Kidney glomerular epithelial cell (primary cell): ENCODE measurements at regions not wholly inside any gene's neighbourhood (a gene's known extent, or its start where the extent isn't known, plus 50 kb on each side); places are given as distances from the start of the nearest gene placed in this dataset.

Experiments used
- DNase-seq: peaks from one replicate; lab custom pipeline; 2025; lab: John Stamatoyannopoulos, UW

DNA sequence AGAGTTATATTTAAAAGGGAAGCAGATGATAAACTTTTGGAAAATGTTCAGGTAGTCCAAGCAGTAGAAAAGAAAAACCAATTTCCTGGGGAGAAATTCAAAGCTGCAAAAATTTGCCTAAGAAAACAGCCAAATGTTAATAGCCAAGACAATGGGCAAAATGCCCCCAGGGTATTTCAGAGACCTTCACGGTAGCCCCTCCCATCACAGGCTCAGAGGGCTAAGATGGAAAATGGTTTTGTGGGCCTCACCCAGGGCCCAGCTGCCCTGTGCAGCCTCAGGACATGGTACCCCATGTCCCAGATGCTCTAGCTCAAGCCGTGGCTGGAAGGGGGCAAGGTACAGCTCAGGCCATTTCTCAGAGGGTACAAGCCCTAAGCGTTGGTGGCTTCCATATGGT is 391.0 kb downstream of the ZIC4 start:
- no peak for DNase-seq

DNA sequence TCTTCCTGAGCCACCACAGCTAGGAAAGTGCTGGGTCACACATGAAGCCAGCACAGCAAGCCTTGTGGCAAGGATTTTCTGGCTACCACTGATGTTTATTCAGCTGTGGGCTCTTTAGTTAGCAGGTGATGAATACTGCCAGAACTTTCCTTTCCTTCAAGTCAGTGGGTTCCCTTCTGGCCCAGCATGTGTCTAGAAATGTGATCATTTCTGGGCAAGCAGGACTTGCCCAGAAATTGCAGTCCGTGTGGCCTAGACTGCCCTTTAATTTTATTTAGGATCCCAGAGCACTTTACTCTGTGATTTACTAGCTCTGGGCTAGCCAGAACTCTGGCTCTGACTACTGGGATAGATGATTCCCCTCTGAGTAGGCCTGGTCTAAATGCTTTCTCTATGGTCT is 397.5 kb downstream of the ZIC4 start:
- no peak for DNase-seq

DNA sequence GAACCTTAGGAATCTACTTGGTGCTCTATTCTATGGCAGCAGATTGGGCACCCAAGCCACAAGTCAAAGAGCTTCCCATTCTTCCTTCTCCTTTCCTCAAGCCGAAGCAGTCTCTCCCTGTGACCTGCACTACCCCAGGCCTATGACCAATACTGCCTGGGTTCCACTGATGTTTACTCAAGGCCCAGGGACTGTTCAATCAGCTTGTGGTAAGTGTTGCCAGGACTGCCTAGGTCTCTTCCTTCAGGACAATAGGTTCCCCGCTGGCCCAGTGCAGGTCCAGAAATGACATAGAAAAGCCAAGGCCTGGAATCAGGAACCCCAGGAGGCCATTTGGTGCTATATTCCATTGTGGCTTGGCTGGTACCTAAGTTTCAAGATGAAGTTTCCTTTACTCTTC is 397.9 kb downstream of the ZIC4 start:
- no peak for DNase-seq

DNA sequence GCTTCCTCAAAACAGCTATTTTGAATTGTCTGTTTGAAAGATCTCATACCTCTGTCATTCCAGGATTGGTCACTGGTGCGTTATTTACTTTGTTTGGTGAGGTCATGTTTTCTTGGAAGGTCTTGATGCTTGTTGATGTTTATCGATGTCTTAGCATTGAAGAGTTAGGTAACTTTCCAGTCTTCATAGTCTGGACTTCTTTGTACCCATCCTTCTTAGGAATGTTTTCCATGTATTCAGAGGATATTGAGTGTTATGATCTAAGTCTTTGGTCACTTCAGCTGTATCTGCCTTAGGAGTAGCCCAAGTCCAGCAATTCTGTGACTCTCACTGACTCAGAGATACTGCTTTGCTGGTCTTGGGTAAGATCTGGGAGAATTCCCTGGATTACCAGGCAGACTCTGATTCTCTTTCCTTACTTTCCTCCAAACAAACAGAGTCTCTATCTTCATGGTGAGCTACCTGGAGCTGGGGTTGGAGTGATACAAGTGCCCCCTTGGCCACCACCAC is 398.6 kb downstream of the ZIC4 start:
- no peak for DNase-seq

DNA sequence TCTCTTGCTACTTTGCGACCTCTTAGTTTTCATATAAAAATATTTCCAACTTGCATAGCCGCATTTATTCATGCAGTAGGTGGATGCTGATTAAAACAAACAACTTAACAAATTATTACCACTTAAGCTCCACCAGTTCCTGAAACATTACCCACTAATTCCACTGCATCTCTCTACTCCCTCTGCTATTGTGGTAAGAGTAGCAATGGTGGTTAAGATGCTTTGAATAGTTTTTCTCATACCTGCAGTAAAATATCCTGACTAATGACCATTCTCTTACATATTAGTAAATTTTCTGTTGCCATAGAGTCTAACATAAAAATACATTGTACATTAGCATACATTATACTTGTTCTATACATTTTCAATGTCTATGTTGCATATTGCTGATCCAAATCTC is 397.6 kb upstream of the PLSCR5 start:
- no peak for DNase-seq

DNA sequence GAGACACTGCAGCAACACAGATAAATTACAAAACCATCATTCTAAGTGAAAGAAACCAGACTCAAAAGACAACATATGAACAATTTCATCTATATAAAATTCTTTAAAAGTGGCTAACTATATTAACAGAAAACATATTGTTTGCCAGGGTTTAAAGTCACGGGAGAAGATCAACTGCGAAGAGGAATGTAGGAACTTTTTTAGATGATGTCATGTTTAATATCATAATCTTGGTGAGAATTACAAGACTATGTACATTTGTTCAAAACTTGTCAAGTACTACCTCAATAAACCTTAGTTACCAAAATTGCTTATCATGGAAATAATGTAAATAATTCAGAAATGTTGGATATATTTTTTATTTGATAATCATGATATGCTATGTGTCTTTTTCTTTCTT is 395.1 kb upstream of the PLSCR5 start:
- DNase-seq, result no peak

DNA sequence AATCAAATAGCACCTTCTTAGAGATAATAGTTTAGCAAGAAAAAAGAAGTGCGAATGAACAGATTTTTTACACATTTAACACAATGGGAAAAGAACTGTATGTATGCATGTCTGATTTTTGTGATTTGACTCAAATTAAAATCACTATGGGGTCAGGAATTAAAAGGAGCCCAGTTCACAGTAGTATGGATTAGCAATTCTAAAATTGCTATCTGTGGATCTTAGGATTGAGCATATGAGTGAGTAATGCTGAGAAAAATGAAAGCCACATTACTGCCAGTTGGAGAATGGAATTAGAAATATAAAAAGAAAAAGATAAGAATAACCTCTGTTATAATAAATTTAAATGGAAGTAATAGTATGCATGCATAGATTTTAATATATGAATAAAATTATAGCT is 386.8 kb upstream of the PLSCR5 start:
- no peak for DNase-seq

DNA sequence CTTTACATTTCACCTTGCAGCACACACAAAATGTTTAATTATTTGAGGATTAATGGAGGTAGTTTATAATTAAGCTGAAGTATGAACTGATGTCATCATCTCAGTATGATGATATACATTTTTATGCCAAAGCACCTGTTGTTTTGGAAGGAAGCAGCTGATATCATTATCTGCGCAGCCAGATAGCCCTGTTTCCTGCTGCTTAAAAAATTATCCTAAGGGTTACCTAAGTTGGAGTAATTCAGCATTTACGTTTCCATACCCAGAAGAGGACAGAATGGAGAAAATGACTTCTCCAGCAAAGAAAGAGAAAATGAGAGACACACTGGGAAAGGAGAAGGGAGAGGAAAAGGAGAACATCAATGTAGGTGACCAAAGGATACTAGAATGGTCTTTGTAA is 370.3 kb upstream of the PLSCR5 start:
- no peak for DNase-seq

DNA sequence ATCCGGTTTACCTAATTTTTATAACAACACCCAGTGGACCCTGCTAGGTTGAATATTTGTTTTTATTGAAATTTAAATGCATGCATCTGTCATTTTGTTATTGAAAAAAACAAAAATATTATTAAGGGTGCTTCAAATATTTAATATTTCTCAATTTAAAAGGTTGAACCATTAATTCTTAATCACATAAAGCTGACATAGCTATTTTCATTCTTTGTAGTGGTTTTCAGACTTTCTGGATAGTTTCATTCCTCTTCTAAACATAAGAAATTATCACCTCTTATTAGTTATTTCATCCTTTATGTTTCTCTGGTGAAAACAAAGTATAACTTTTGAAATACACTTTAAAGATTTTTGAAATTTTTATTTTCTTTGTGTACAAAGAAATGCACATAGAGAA is 369.9 kb upstream of the PLSCR5 start:
- DNase-seq, result no peak

DNA sequence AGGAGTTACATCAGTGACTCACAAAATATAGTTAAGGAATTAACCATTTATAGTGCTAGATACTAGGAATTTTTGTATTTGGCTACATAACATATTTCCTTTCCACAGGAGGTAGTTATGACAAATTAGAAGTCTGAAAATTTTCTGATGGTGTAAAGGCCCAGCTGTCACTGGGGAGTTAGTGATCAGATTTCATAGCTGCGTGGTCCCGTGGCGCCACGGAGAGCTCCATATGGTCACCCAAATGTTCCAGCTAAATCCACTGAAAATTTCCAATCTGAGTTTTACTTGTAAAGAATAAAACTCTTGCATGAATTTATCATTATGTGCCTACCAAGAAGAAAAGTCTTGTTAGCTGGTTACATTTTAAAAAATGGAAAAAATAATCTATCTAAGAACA is 368.9 kb upstream of the PLSCR5 start:
- DNase-seq, result no peak

DNA sequence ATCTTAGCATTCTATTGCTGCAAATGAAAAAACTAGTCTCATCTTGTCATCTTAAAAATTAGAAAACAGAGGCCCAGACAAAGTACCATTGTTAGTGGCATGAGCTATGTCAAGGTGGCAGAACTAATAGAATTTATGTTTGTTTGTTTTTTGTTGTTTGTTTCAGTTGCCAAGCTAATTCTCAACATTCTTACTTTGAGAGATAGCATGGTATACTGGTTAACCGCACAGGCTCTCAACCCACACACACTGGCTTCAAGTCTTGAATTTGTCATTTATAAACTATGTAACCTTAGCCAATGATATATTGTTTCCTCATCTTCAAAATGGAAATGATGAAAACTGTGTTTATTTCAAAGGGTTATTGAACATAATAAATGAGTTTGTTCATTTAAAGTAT is 367.6 kb upstream of the PLSCR5 start:
- DNase-seq, result peak; percentile 15

DNA sequence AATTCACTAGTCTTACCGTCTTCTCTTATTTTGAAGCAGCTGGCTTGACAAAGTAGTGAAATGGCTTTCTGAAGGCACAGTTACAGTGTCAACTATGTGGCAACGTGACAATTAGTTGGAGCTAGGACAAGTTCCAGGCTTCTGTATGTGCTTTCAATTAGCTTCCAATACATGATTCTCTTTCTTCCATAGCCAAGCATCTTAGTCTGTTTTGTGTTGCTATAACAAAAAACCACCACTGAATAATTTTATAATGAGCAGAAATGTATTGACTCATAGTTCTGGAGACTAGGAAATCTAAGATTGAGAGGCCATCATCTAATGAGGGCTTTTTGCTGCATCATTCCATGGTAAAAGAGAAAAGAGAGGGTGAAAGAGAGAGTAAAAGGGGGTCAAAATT is 365.1 kb upstream of the PLSCR5 start:
- DNase-seq, result no peak

DNA sequence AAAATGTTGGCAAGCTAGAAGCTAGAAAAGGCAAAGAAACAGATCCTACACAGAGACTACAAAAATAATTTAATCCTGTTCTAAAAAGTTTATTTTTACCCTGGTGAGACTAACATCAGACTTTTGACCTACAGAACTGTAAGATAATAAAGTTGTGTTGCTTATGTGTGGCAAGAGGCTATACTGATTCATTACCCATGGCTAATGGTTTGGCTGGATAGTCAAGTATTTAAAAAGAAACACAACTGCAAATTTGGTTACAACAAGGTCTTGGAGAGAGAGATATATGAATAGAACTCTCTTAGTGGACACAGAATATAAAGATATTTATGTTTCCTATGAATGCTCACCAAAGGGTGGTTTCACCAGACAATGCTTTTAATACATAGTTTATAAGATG is 364.2 kb upstream of the PLSCR5 start:
- no peak for DNase-seq

DNA sequence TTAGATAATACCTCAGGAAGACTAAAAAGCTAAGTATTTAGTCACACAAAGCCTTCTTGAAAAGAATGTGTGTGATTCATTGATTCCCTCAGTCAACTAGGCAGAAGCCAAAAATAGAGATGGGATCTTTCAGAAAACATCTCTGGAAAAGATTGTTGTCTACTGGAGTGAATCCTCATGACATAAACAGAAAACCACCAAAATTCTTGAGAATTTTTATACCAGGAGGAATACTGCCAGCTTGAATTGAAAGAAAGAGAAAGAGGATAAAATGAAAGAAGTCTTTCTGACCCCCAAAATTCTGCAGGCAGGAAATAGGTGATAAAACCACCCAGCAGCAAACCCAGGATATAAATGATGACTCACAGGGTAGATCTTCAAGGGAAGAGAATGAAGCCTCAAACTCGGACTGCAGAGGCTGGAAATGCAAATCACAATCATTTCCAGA is 363.1 kb upstream of the PLSCR5 start:
- DNase-seq, result peak; percentile 92

DNA sequence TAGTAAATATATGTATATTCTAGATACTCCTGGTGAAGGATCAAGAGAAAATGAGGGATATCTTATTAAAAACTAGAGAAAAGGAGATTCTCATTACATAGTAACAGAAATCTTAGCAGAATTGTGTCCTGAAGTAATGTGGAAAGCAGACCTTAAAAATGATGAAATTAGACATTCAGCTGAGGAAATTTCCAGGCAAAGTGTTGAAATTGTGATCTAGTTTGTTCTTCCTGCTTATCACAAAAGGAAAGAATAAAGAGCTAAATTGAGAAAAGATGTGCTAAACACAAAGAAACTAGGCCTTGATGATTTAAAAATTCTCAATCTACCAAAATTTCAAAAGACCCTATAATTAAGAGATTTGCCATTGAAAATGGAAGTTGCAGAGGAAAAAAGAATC is 362.6 kb upstream of the PLSCR5 start:
- DNase-seq, result no peak

DNA sequence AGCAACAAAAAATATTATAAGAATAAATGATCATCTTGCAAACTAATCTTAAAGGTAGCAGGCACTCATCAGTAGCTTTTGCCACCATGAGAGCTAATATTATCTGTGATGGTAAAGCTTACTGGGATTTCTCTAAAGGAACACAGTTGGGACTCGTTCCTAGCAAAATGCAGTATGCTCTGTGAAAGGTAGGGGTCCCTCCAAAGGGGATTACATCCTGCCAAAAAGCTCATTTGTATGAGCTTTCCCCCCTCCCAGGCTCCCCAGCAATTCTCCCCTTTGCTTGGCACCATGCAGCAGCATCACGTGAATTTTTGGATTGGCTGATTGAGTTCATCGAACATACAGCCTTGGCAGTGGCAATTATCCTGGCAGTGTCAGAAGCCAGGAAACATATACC is 361.0 kb upstream of the PLSCR5 start:
- no peak for DNase-seq

DNA sequence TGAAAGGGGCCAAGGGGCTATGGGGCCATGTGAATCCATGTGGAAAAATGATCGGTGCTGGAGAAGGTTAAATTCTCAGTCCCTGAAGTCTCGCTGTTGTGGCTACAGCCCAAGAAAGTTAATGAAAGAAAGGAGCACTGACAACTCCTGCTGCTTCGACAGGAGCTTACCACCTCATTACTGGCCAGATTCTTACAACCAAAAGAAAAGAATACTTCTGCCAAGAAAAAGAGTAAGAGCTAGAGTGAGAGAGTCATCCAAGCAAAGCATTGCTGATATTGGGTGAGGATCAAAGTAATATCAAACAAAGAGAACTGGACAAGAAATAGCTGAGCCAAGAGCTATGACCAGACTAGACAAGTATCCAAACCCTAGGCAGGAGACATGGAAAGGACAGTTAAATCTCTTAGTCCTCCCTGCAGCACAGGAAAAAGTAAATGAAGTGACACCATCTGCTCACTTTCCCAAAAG is 348.4 kb upstream of the PLSCR5 start:
- peak; percentile 83 for DNase-seq

DNA sequence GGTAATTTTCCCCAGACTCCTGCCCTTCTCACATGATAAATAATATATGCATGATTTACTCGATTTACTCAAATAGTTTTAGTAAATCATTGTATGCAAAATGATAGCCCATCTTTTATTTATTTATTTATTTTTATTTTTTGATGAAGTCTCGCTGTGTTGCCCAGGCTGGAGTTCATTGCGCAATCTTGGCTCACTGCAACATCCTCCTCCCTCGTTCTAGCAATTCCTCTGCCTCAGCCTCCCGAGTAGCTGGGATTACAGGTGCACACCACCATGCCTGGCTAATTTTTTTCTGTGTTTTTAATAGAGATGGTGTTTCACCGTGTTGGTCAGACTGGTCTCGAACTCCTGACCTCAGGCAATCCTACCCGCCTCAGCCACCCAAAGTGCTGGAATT is 343.8 kb upstream of the PLSCR5 start:
- no peak for DNase-seq

DNA sequence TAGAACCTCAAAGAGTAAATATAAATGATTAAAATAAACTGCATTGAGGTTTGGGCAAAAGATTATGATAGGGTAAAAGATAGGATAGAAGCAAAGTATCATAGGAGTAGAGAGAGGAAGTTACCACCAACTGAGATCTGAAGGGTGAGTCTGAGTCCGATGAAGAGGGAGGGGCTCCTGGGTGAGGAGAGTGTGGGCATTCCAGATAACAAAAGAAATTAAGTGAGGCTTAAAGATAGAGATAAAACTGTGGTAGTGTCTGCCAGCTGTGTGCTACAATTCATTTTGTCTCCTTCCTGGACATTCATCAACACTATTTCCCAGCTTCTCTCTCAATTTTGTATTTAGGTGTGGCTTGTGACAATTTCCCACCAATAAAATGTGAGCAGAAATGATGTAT is 343.0 kb upstream of the PLSCR5 start:
- DNase-seq, result no peak

DNA sequence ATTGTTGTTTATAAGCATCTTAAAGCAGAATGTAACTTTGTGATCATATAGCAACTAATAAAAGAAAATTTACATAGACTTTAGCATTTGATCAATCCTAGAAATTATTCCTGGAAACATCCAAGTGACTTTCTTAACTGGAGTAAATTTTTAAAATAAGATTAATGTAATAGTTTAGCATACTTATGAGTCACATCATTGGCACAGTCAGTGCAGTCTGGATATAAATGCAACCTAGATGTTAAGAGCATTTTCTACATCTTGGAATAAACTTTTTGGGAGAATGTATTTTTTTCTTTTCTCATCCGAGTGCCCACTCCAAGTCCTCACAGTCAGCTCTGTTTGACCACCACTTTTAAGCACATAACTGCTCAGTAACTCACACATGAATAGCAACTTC is 324.6 kb upstream of the PLSCR5 start:
- no peak for DNase-seq

DNA sequence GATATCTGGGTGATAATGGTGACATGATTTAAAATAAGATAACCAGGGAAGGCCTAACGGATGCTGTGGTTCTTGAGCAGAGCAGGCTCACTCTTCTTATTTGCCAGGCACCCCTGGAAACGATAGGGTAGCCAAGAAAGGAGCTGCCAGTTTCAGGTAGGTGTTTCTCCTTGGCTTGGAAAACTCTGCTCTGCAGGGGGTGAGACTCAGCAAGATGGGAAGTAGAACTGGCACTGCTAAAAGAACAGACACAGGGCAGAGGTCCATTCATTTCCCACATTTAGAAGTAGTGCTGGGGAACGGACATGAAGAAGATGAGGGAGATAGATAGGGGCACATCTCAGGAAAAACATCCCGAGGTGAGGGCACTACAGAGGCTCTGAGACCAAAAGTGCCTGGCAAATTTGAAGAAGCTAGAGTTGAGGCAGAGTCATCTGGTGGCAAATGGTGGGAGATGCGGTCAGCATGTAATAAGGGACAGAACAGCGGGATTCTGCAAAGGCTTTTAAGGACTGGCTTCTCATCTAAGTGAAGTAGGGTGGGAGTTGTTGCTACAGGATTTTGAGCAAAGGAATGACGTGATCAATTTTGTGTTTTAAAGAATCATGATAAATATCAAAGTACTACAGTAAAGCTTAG is 323.4 kb upstream of the PLSCR5 start:
- no peak for DNase-seq

DNA sequence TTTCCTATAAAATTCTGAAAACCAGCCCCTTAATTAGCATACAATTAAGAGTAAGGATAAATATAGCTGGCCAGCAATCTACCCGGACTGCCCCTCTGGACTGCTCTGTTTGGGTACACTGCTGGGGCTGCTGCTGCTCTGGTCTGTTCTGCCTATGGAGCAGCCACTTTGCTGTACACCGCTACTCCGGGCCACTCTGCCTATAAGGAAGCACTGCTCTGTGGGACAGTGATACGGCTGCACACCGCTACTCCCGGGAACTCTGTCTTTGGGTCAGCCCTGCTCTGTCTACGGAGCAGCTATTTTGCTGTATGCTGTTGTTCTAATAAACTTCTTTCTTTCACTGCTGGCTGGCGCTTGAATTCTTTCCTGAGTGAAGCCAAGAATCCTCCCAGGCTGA is 316.5 kb upstream of the PLSCR5 start:
- DNase-seq, result no peak

DNA sequence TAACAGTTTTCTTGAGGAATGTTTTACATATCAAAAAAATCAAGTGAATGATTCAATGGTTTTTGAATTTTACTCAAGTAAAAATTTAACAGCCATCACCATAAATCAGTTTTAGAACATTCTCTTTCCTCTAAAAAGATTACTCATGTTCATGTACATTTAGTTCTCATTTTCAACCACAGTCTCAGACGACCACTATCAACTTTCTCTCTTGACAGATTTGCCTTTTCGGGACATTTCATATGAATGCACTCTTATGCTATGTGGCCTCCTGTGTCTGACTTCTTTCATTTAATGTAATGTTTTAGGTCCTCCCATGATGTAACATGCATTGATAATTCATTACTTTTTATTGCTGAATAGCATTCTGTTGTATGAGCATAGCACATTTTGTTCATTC is 309.3 kb upstream of the PLSCR5 start:
- DNase-seq, result no peak

DNA sequence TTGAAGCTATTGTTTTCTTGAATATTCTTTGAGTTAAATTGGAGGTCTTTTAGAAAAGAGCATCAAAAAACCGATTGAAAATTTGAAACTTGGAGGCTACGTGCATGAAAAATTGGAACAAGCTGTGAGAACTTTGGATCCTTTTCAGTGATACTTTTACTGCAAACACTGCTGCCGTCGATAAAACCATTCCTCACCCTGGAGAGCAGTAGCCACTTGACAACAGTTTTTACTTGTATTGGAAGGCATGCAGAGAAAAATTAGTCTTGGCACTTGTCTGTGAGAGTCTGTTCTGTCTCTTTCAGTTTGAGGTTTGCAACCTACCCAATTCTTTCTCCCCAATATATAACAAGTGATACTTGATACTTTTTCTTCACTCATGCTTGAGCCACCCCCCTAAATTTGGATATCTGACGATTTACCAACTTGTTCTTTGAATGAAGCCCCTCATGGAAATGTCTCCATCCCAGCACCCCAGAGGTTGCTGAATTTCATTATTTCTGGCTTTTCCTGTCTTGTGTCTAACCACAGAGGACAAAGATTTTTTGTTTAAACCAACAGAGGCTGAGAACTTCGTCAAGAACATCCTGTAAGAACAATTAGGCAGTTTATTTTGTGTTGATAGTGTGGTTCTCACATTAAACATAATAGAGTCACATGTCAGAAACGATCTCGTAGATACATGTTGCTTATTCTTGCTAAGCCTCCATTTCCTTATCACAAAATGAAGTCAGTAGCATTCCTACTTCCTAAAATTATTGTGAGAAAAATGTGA is 307.3 kb upstream of the PLSCR5 start:
- DNase-seq, result no peak
